OCI-M2 (cell line): ENCODE measurements at regions not wholly inside any gene's neighbourhood (a gene's known extent, or its start where the extent isn't known, plus 50 kb on each side); places are given as distances from the start of the nearest gene placed in this dataset.

Source experiments
- DNase-seq: peaks from one replicate; lab custom pipeline; 2025; ENCODE audit not compliant: unreplicated experiment; lab: John Stamatoyannopoulos, UW

- DNase-seq = no peak
Observed at GRCh38 chr21:20572582-20572981, 425.6 kb upstream of the NCAM2 start.

- DNase-seq = no peak
Observed at GRCh38 chr21:20581361-20581760, 416.8 kb upstream of the NCAM2 start.

GRCh38 chr21:20591284-20591683 lies 406.9 kb upstream of the NCAM2 start:
- no peak for DNase-seq

- no peak for DNase-seq
Observed at GRCh38 chr21:20592463-20592862, 405.7 kb upstream of the NCAM2 start.

GRCh38 chr21:20603236-20603635 lies 395.0 kb upstream of the NCAM2 start:
- DNase-seq = no peak

GRCh38 chr21:20611008-20611407 lies 387.2 kb upstream of the NCAM2 start:
- no peak for DNase-seq

GRCh38 chr21:20613654-20614053 lies 384.6 kb upstream of the NCAM2 start:
- DNase-seq = no peak

GRCh38 chr21:20617130-20617529 lies 381.1 kb upstream of the NCAM2 start:
- no peak for DNase-seq

GRCh38 chr21:20618878-20619277 lies 379.3 kb upstream of the NCAM2 start:
- DNase-seq = no peak

GRCh38 chr21:20627594-20627993 lies 370.6 kb upstream of the NCAM2 start:
- DNase-seq = no peak

GRCh38 chr21:20631633-20632032 lies 366.6 kb upstream of the NCAM2 start:
- DNase-seq = no peak

GRCh38 chr21:20639026-20639425 lies 359.2 kb upstream of the NCAM2 start:
- no peak for DNase-seq

GRCh38 chr21:20641241-20641640 lies 357.0 kb upstream of the NCAM2 start:
- no peak for DNase-seq

GRCh38 chr21:20642681-20643080 lies 355.5 kb upstream of the NCAM2 start:
- no peak for DNase-seq

GRCh38 chr21:20644552-20644951 lies 353.7 kb upstream of the NCAM2 start:
- DNase-seq = no peak

GRCh38 chr21:20645344-20645743 lies 352.9 kb upstream of the NCAM2 start:
- no peak for DNase-seq

- DNase-seq = no peak
Observed at GRCh38 chr21:20646431-20647165, 351.6 kb upstream of the NCAM2 start.

- no peak for DNase-seq
Observed at GRCh38 chr21:20647607-20648006, 350.6 kb upstream of the NCAM2 start.

- no peak for DNase-seq
Observed at GRCh38 chr21:20649231-20649630, 349.0 kb upstream of the NCAM2 start.

- DNase-seq = no peak
Observed at GRCh38 chr21:20652846-20653245, 345.4 kb upstream of the NCAM2 start.

GRCh38 chr21:20661246-20661645 lies 337.0 kb upstream of the NCAM2 start:
- no peak for DNase-seq

GRCh38 chr21:20661745-20662422 lies 336.3 kb upstream of the NCAM2 start:
- DNase-seq = no peak

GRCh38 chr21:20662514-20662913 lies 335.7 kb upstream of the NCAM2 start:
- no peak for DNase-seq
